GM12892 (cell line): ENCODE measurements at regions not wholly inside any gene's neighbourhood (a gene's known extent, or its start where the extent isn't known, plus 50 kb on each side); places are given as distances from the start of the nearest gene placed in this dataset.

Experiments used
- POLR2AphosphoS5 ChIP-seq: IDR thresholded peaks from 2 replicates; pipeline ENCODE4 v1.6.1; 2011; ENCODE audit warnings: low read depth, low read length, control low read depth
- TAF1 ChIP-seq: IDR thresholded peaks from 2 replicates; pipeline ENCODE4 v1.6.1; 2011; ENCODE audit warnings: low read depth, mild to moderate bottlenecking, control low read depth, low read length, borderline replicate concordance

- TF ChIP-seq POLR2AphosphoS5 (no peak), TAF1 (no peak)
These were observed 179.0 kb downstream of the SUCLA2 start for GRCh38 chr13:47822036-47822435.
